Trophoblast cell (in vitro differentiated cells and primary cell): ENCODE measurements at regions not wholly inside any gene's neighbourhood (a gene's known extent, or its start where the extent isn't known, plus 50 kb on each side); places are given as distances from the start of the nearest gene placed in this dataset.

Source experiments
- DNase-seq, 2 donors: peaks; one replicate each; pipeline ENCODE4 v3.0.0-alpha.2; 2016
- H2AFZ ChIP-seq: 2 replicates; pipeline ENCODE4 v1.6.1; 2013; ENCODE audit warnings: low read length, moderate library complexity, mild to moderate bottlenecking; ENCODE audit not compliant: insufficient read depth, poor library complexity
- H2AK5ac ChIP-seq: 2 replicates; pipeline ENCODE4 v1.6.1; 2013; ENCODE audit warnings: mild to moderate bottlenecking, low read length
- H2BK120ac ChIP-seq: 2 replicates; pipeline ENCODE4 v1.6.1; 2013; ENCODE audit warnings: low read length, mild to moderate bottlenecking, moderate library complexity; ENCODE audit not compliant: insufficient read depth, poor library complexity
- H2BK12ac ChIP-seq: 2 replicates; pipeline ENCODE4 v1.6.1; 2013; ENCODE audit warnings: mild to moderate bottlenecking, low read length, moderate library complexity
- H2BK5ac ChIP-seq: 2 replicates; pipeline ENCODE4 v1.6.1; 2013; ENCODE audit warnings: low read length, low read depth, moderate library complexity, mild to moderate bottlenecking; ENCODE audit not compliant: poor library complexity
- H3K14ac ChIP-seq: 2 replicates; pipeline ENCODE4 v1.6.1; 2013; ENCODE audit warnings: mild to moderate bottlenecking, low read length
- H3K18ac ChIP-seq: 2 replicates; pipeline ENCODE4 v1.6.1; 2013; ENCODE audit warnings: mild to moderate bottlenecking, low read length
- H3K23ac ChIP-seq: 2 replicates; pipeline ENCODE4 v1.6.1; 2013; ENCODE audit warnings: low read length
- H3K27ac ChIP-seq: 2 replicates; pipeline ENCODE4 v1.5.1; 2013; ENCODE audit warnings: low read depth, mild to moderate bottlenecking, inconsistent platforms, low read length, moderate library complexity
- H3K27me3 ChIP-seq: 2 replicates; pipeline ENCODE4 v1.6.1; 2013; ENCODE audit warnings: inconsistent platforms, mild to moderate bottlenecking, low read length, moderate library complexity; ENCODE audit not compliant: insufficient read depth
- H3K36me3 ChIP-seq, 2 experiments: 1 replicate in 1 of 2; 2 replicates in 1 of 2; pipeline ENCODE4 v1.6.1; 2013; ENCODE audit warnings: low read length in 2 of 2, mild to moderate bottlenecking in 2 of 2, moderate library complexity in 1 of 2; ENCODE audit not compliant: insufficient read depth in 2 of 2, control insufficient read depth in 1 of 2
- H3K4ac ChIP-seq: 2 replicates; pipeline ENCODE4 v1.6.1; 2013; ENCODE audit warnings: low read depth, mild to moderate bottlenecking, low read length, moderate library complexity
- H3K4me1 ChIP-seq, 2 experiments: 1 replicate in 1 of 2; 2 replicates in 1 of 2; pipeline ENCODE4 v1.6.1; 2013; ENCODE audit warnings: low read length in 2 of 2, mild to moderate bottlenecking in 2 of 2, moderate library complexity in 1 of 2; ENCODE audit not compliant: insufficient read depth in 2 of 2, control insufficient read depth in 1 of 2
- H3K4me2 ChIP-seq: 2 replicates; pipeline ENCODE4 v1.6.1; 2013; ENCODE audit warnings: inconsistent platforms, mild to moderate bottlenecking, low read length, moderate library complexity
- H3K4me3 ChIP-seq: 2 replicates; pipeline ENCODE4 v1.5.1; 2013; ENCODE audit warnings: mild to moderate bottlenecking, low read depth, low read length, inconsistent platforms
- H3K79me1 ChIP-seq: one replicate; pipeline ENCODE4 v1.6.1; 2013; ENCODE audit warnings: low read length
- H3K79me2 ChIP-seq: 2 replicates; pipeline ENCODE4 v1.6.1; 2013; ENCODE audit warnings: low read length, mild to moderate bottlenecking; ENCODE audit not compliant: control insufficient read depth, insufficient read depth, poor library complexity
- H3K9ac ChIP-seq: 2 replicates; pipeline ENCODE4 v1.6.1; 2013; ENCODE audit warnings: mild to moderate bottlenecking, low read length
- H3K9me3 ChIP-seq: 2 replicates; pipeline ENCODE4 v1.6.1; 2013; ENCODE audit warnings: low read depth, mild to moderate bottlenecking, control low read depth, inconsistent platforms, low read length; ENCODE audit not compliant: insufficient read depth
- H4K12ac ChIP-seq: 2 replicates; pipeline ENCODE4 v1.6.1; 2013; ENCODE audit warnings: low read depth, mild to moderate bottlenecking, low read length, moderate library complexity
- H4K8ac ChIP-seq: 2 replicates; pipeline ENCODE4 v1.6.1; 2013; ENCODE audit warnings: low read depth, mild to moderate bottlenecking, low read length, moderate library complexity
- H4K91ac ChIP-seq: one replicate; pipeline ENCODE4 v1.6.1; 2013; ENCODE audit warnings: low read depth, mild to moderate bottlenecking, low read length, moderate library complexity
- WGBS: extraction: QIAGEN DNeasy Blood & Tissue Kit; methylation state at CpG from one replicate; pipeline ENCODE4 v1.1.7; 2013; ENCODE audit warnings: missing lambda C conversion rate; ENCODE audit not compliant: insufficient read length, insufficient coverage; ENCODE audit errors: extremely low coverage; 5-methylcytosine and 5-hydroxymethylcytosine counted together

DNA sequence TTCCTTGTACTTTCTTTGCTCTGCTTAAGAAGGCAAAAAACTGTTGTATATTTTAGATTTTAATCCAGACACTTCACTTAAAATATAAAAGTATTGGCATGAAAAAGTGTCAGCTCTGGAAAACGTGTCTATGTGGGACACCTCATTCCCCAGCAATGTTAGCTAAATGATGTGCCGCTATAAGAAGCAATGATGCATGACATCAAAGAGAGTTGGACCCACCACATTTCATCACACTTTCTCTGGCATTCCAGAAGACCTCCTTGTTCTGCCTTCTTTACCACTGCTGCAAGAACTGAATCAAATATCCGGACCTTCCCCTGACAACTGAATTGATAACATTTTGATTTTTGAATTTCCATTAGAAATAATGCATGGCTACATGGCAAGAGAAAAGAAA, 242.4 kb upstream of the TANK start:
- no peak overlapping the region for H2BK5ac ChIP-seq
- H4K8ac ChIP-seq, result no peak overlapping the region
- no peaks in the 10 kb centered on the region for H3K27me3 ChIP-seq
- no CpG with 5 or more reads among the region's 3 CpGs for WGBS
- H3K18ac ChIP-seq, result no peak overlapping the region
- no peak for DNase-seq
- peaks cover 3% of the 10 kb centered on the region for H3K79me1 ChIP-seq
- H2BK12ac ChIP-seq, result no peak overlapping the region
- no peak overlapping the region for H2AFZ ChIP-seq
- H3K4ac ChIP-seq, result no peak overlapping the region
- H4K12ac ChIP-seq, result no peak overlapping the region
- no peak overlapping the region for H4K91ac ChIP-seq
- no peaks in the 10 kb centered on the region for H3K79me2 ChIP-seq
- no peak overlapping the region for H3K14ac ChIP-seq
- H3K23ac ChIP-seq, result no peak overlapping the region
- no peaks in the 10 kb centered on the region for H3K36me3 ChIP-seq
- no peaks in the 10 kb centered on the region for H3K4me1 ChIP-seq
- H3K4me3 ChIP-seq, result no peak overlapping the region
- no peak overlapping the region for H3K27ac ChIP-seq
- no peaks in the 10 kb centered on the region for H3K9me3 ChIP-seq
- no peak overlapping the region for H2AK5ac ChIP-seq
- H2BK120ac ChIP-seq, result no peak overlapping the region
- H3K9ac ChIP-seq, result no peak overlapping the region
- no peak overlapping the region for H3K4me2 ChIP-seq

DNA sequence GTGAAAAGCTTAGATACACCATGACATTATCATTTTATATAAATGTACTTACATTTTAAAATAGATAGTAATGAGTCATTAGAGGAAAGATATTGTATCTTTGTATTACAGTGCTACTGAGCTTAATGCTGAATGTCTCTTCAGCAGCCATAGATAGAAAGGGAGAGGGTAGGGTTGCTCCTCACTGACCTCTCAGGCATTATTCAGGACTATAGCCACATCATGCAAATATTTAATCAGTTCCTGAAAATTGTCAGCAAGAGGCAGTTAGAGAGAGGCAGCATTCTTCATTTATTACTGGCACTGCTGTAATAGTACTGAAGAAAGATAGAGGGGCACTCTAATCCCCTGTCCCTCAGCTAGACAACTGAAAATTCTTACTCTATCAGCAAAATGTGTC, 242.0 kb upstream of the TANK start:
- no peak overlapping the region for H4K12ac ChIP-seq
- H3K27ac ChIP-seq, result no peak overlapping the region
- no peak overlapping the region for H3K4ac ChIP-seq
- no peaks in the 10 kb centered on the region for H3K9me3 ChIP-seq
- H2BK5ac ChIP-seq, result no peak overlapping the region
- no peak overlapping the region for H4K8ac ChIP-seq
- H3K27me3 ChIP-seq, result no peaks in the 10 kb centered on the region
- H3K14ac ChIP-seq, result no peak overlapping the region
- H3K18ac ChIP-seq, result no peak overlapping the region
- H2AK5ac ChIP-seq, result no peak overlapping the region
- H2BK120ac ChIP-seq, result no peak overlapping the region
- H3K4me3 ChIP-seq, result no peak overlapping the region
- no peaks in the 10 kb centered on the region for H3K79me2 ChIP-seq
- no peak for DNase-seq
- no peak overlapping the region for H4K91ac ChIP-seq
- H3K4me2 ChIP-seq, result no peak overlapping the region
- H3K23ac ChIP-seq, result no peak overlapping the region
- H3K9ac ChIP-seq, result no peak overlapping the region
- H3K4me1 ChIP-seq, result no peaks in the 10 kb centered on the region
- no peak overlapping the region for H2AFZ ChIP-seq
- H3K79me1 ChIP-seq, result peaks cover 3% of the 10 kb centered on the region
- H3K36me3 ChIP-seq, result no peaks in the 10 kb centered on the region
- H2BK12ac ChIP-seq, result no peak overlapping the region

DNA sequence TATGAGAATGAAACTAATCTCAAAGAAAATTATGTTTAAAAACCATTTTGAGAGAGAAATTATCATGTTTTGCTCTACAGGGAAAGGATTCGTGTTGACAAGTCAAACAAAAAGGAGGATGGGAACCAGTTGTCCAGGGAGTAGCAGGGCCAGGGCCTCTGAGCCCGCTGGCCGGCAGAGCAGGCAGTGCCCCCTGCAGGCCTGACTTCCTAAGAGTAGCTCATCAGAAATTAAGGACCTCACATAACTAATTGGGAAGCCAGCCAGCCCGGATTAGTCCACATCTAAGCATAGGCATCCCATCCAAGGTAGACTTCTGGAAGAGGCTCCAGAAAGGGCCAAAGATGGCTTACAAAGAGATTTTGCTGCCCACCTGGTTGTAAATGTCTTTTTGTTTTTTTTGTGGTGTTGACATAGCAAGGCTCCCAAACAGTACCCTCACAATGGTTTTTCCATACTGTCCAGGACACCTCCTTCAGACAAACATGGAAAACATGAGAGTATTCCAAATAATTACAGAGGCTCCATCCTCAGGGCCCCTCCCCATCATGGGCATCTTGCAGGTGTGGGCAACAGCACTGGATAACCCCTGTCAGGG, 241.2 kb upstream of the TANK start:
- Histone ChIP-seq H3K79me2 (no peaks in the 10 kb centered on the region), H3K27ac (no peak overlapping the region), H3K14ac (no peak overlapping the region), H4K12ac (no peak overlapping the region), H3K4ac (no peak overlapping the region), H3K9ac (no peak overlapping the region), H3K23ac (no peak overlapping the region), H3K18ac (no peak overlapping the region), H3K4me3 (no peak overlapping the region), H3K79me1 (peaks cover 3% of the 10 kb centered on the region), H3K27me3 (no peaks in the 10 kb centered on the region), H3K9me3 (no peaks in the 10 kb centered on the region), H3K4me1 (no peaks in the 10 kb centered on the region), H3K4me2 (no peak overlapping the region), H3K36me3 (no peaks in the 10 kb centered on the region), H2BK5ac (peak overlapping the region; percentile 21), H4K8ac (peak overlapping the region; percentile 4), H2BK120ac (peak overlapping the region; percentile 72), H2BK12ac (peak overlapping the region; percentile 55), H4K91ac (peak overlapping the region; percentile 13), H2AK5ac (no peak overlapping the region), H2AFZ (no peak overlapping the region)
- peak; percentile 53 to 74 for DNase-seq
- no CpG with 5 or more reads among the region's 4 CpGs for WGBS

DNA sequence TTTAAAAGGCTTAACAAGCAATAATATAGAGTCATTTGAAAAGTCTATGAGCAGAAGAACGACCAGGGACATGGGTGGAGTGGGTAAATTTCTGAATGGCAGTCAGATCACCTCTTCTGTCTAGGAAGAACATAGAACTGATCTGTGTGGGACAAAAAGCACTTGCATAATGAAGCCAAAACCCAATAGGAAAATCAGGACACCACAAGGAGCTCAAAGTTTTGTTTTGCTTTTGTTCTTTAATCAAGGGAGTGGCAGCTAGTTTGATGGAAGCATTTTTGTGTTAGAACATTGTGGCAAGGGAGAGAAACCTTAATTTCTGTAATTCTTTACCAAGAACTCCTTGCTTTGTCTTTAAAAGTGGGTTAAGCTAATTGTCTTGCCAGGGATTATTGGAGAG, 240.2 kb upstream of the TANK start:
- no peaks in the 10 kb centered on the region for H3K4me1 ChIP-seq
- H3K4me2 ChIP-seq, result no peak overlapping the region
- peaks cover 3% of the 10 kb centered on the region for H3K79me1 ChIP-seq
- no peak overlapping the region for H4K8ac ChIP-seq
- no peaks in the 10 kb centered on the region for H3K36me3 ChIP-seq
- H3K9ac ChIP-seq, result no peak overlapping the region
- no peak overlapping the region for H4K91ac ChIP-seq
- H3K9me3 ChIP-seq, result no peaks in the 10 kb centered on the region
- H2AK5ac ChIP-seq, result no peak overlapping the region
- H2BK5ac ChIP-seq, result no peak overlapping the region
- H3K14ac ChIP-seq, result no peak overlapping the region
- H3K27ac ChIP-seq, result no peak overlapping the region
- H2AFZ ChIP-seq, result no peak overlapping the region
- H3K18ac ChIP-seq, result no peak overlapping the region
- no peak for DNase-seq
- H2BK120ac ChIP-seq, result no peak overlapping the region
- H3K27me3 ChIP-seq, result no peaks in the 10 kb centered on the region
- no peaks in the 10 kb centered on the region for H3K79me2 ChIP-seq
- no peak overlapping the region for H3K4me3 ChIP-seq
- WGBS, result no CpG with 5 or more reads among the region's 1 CpG
- no peak overlapping the region for H4K12ac ChIP-seq
- no peak overlapping the region for H2BK12ac ChIP-seq
- H3K4ac ChIP-seq, result no peak overlapping the region
- no peak overlapping the region for H3K23ac ChIP-seq
